ENCODE measurements at regions not wholly inside any gene's neighbourhood (a gene's known extent, or its start where the extent isn't known, plus 50 kb on each side); places are given as distances from the start of the nearest gene placed in this dataset.

DNA sequence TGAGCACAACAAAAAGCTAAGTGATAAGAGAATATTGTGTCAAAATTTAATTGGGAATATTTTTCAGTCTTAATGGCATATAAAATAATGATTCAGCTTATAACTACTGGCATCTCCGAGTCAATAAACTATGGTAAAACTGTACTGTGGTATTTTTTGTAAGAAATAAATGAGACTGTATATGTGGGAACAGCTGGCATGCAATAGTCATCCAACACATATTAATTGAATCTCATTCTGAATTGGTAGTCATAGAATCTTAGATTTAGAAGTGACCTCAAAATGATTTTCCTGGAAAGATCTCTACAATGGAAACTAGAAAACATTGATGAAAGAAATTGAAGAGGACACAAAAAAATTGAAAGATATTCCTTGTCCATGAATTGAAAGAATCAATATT is 133.4 kb upstream of the SLC7A14 start:
- Histone ChIP-seq H3K36me3 (ENCODE audit: control insufficient read depth, insufficient read depth, low read length) (no peaks in the 10 kb centered on the region), H3K4me2 (ENCODE audit: extremely low read depth, insufficient read depth, low read length) (no peak overlapping the region), H2AFZ (ENCODE audit: low read length) (no peak overlapping the region), H3K9me3 (ENCODE audit: control insufficient read depth, insufficient read depth, low read depth, low read length) (no peaks in the 10 kb centered on the region), H3K9ac (ENCODE audit: insufficient read depth, low read length) (no peak overlapping the region), H3K79me2 (ENCODE audit: control insufficient read depth, insufficient read depth, low read length) (no peaks in the 10 kb centered on the region), H4K20me1 (ENCODE audit: control insufficient read depth, extremely low read depth, insufficient read depth, low read length) (no peaks in the 10 kb centered on the region), H3K27me3 (ENCODE audit: control insufficient read depth, insufficient read depth, low read length) (no peaks in the 10 kb centered on the region), H3K27ac (ENCODE audit: insufficient read depth, low read length) (no peak overlapping the region), H3K4me3 (replicated peaks in 1 of 4; ENCODE audit: control extremely low read depth in 1 of 4, insufficient read depth in 1 of 4, low read depth in 3 of 4, low read length in 4 of 4) (no peak overlapping the region), H3K4me1 (ENCODE audit: control insufficient read depth, extremely low read depth, insufficient read depth, low read length) (peaks cover 19% of the 10 kb centered on the region)
- TF ChIP-seq EZH2 (IDR thresholded peaks at IDR 0.05; ENCODE audit: low read length, missing control alignments), result no peak
- TF ChIP-seq, protein P1, sequence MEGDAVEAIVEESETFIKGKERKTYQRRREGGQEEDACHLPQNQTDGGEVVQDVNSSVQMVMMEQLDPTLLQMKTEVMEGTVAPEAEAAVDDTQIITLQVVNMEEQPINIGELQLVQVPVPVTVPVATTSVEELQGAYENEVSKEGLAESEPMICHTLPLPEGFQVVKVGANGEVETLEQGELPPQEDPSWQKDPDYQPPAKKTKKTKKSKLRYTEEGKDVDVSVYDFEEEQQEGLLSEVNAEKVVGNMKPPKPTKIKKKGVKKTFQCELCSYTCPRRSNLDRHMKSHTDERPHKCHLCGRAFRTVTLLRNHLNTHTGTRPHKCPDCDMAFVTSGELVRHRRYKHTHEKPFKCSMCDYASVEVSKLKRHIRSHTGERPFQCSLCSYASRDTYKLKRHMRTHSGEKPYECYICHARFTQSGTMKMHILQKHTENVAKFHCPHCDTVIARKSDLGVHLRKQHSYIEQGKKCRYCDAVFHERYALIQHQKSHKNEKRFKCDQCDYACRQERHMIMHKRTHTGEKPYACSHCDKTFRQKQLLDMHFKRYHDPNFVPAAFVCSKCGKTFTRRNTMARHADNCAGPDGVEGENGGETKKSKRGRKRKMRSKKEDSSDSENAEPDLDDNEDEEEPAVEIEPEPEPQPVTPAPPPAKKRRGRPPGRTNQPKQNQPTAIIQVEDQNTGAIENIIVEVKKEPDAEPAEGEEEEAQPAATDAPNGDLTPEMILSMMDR (conservative IDR thresholded peaks at IDR 0.05 in 1 of 2, IDR thresholded peaks at IDR 0.05 in 1 of 2; ENCODE audit: low read depth in 1 of 2, low read length in 2 of 2), result no peak
- no peak for DNase-seq (ENCODE audit: low read depth in 2 of 2)

DNA sequence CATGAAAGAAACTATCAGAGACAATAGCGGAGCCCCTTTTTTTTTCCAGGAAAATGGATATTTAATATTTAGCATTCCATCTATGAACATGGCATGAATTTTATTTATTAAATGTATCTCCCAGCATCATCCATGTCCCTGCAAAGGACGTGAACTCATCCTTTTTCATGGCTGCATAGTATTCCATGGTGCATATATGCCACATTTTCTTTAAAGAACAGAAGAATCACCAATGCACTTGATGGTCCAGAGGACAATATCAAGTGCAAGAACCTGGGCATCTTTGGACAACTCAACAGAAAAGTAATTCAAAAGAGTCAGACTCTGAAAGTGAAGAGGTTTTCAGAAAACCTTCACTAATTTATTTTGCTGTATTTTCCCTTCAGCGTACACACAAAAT is 133.0 kb upstream of the SLC7A14 start:
- no peak overlapping the region for H3K4me2 ChIP-seq (ENCODE audit: extremely low read depth, insufficient read depth, low read length)
- H3K79me2 ChIP-seq (ENCODE audit: control insufficient read depth, insufficient read depth, low read length), result no peaks in the 10 kb centered on the region
- H3K4me1 ChIP-seq (ENCODE audit: control insufficient read depth, extremely low read depth, insufficient read depth, low read length), result peaks cover 14% of the 10 kb centered on the region
- no peak overlapping the region for H3K4me3 ChIP-seq (replicated peaks in 1 of 4; ENCODE audit: control extremely low read depth in 1 of 4, insufficient read depth in 1 of 4, low read depth in 3 of 4, low read length in 4 of 4)
- H3K27ac ChIP-seq (ENCODE audit: insufficient read depth, low read length), result no peak overlapping the region
- no peaks in the 10 kb centered on the region for H3K36me3 ChIP-seq (ENCODE audit: control insufficient read depth, insufficient read depth, low read length)
- H3K9me3 ChIP-seq (ENCODE audit: control insufficient read depth, insufficient read depth, low read depth, low read length), result no peaks in the 10 kb centered on the region
- no peaks in the 10 kb centered on the region for H3K27me3 ChIP-seq (ENCODE audit: control insufficient read depth, insufficient read depth, low read length)
- no peak for DNase-seq (ENCODE audit: low read depth in 2 of 2)
- H4K20me1 ChIP-seq (ENCODE audit: control insufficient read depth, extremely low read depth, insufficient read depth, low read length), result no peaks in the 10 kb centered on the region
- no peak overlapping the region for H2AFZ ChIP-seq (ENCODE audit: low read length)
- H3K9ac ChIP-seq (ENCODE audit: insufficient read depth, low read length), result no peak overlapping the region
- no peak for TF ChIP-seq EZH2 (IDR thresholded peaks at IDR 0.05; ENCODE audit: low read length, missing control alignments)
- TF ChIP-seq, protein P1 (conservative IDR thresholded peaks at IDR 0.05 in 1 of 2, IDR thresholded peaks at IDR 0.05 in 1 of 2; ENCODE audit: low read depth in 1 of 2, low read length in 2 of 2), result no peak

DNA sequence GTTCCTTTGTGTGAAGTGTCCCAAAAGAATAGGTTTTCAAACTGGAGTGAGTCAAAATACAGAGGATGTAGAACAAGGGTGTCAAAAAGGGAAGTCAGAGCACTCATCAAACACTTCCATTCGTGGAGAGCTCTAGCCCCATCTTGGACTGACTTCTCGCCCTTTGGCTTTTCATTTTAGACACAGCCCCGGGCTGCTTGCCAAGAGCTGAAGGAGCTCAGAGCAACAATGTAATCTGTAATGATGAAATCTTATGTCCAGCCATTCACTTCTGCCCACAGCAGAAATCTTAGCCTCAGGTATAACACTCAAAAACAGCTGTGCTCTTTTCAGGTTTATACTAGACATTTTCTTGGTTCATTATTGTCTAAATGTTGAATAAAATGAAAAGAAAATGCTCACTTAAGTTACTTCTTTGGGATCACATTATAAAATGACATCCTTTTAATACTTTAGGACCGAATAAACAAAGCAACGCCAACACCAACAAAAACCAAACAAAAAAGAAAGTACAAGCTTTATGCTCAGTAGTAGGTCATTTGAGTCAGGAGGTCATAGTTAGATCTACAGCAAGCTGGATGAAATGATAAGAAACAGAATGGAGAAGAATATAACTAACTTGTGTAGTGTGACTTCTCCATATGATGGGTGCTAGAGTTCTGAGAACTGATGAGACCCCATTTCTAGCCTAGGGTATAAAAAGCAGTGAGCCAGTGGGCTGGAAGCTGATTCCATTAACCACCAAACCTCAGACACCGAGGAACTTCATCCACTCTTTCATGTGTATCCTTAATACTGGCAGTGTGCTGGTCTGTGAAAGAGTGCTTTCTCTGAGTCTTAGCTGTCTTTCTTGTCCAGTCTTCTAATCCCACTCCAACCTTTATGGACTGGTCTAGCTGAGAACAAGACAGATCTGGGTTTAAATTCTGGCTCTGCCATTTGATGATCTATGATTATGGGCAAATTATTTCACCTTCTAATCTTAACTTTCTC is 131.8 kb upstream of the SLC7A14 start:
- TF ChIP-seq, protein P1 (conservative IDR thresholded peaks at IDR 0.05 in 1 of 2, IDR thresholded peaks at IDR 0.05 in 1 of 2; ENCODE audit: low read depth in 1 of 2, low read length in 2 of 2), result no peak
- no peak for TF ChIP-seq EZH2 (IDR thresholded peaks at IDR 0.05; ENCODE audit: low read length, missing control alignments)
- no peaks in the 10 kb centered on the region for H4K20me1 ChIP-seq (ENCODE audit: control insufficient read depth, extremely low read depth, insufficient read depth, low read length)
- no peaks in the 10 kb centered on the region for H3K36me3 ChIP-seq (ENCODE audit: control insufficient read depth, insufficient read depth, low read length)
- H3K9ac ChIP-seq (ENCODE audit: insufficient read depth, low read length), result no peak overlapping the region
- DNase-seq (ENCODE audit: low read depth in 2 of 2), result peak; percentile 64 to 79
- H3K9me3 ChIP-seq (ENCODE audit: control insufficient read depth, insufficient read depth, low read depth, low read length), result no peaks in the 10 kb centered on the region
- peak overlapping the region; percentile 6 for H3K27ac ChIP-seq (ENCODE audit: insufficient read depth, low read length)
- no peak overlapping the region for H3K4me3 ChIP-seq (replicated peaks in 1 of 4; ENCODE audit: control extremely low read depth in 1 of 4, insufficient read depth in 1 of 4, low read depth in 3 of 4, low read length in 4 of 4)
- no peaks in the 10 kb centered on the region for H3K27me3 ChIP-seq (ENCODE audit: control insufficient read depth, insufficient read depth, low read length)
- H2AFZ ChIP-seq (ENCODE audit: low read length), result no peak overlapping the region
- H3K79me2 ChIP-seq (ENCODE audit: control insufficient read depth, insufficient read depth, low read length), result no peaks in the 10 kb centered on the region
- peak overlapping the region; percentile 30 for H3K4me2 ChIP-seq (ENCODE audit: extremely low read depth, insufficient read depth, low read length)
- peaks cover 22% of the 10 kb centered on the region for H3K4me1 ChIP-seq (ENCODE audit: control insufficient read depth, extremely low read depth, insufficient read depth, low read length)
